Uterus (tissue), 3 donors: ENCODE measurements at regions not wholly inside any gene's neighbourhood (a gene's known extent, or its start where the extent isn't known, plus 50 kb on each side); places are given as distances from the start of the nearest gene placed in this dataset.

ENCODE experiments used
- DNase-seq, 2 donors: peaks; one replicate each; pipeline ENCODE4 v3.0.0-alpha.2; 2019 to 2020
- H3K27ac ChIP-seq, 2 donors: fragments of 200-600 bp; sonication (generic); 1 replicate in 1 of 2; 2 replicates in 1 of 2; pipeline ENCODE4 v1.5.1; 2016 to 2018
- H3K27me3 ChIP-seq, 2 donors: fragments of 200-600 bp; sonication (generic); one replicate each; pipeline ENCODE4 v1.5.1; 2018 to 2019; ENCODE audit warnings: control low read depth in 1 of 2
- H3K36me3 ChIP-seq, 2 donors: fragments of 200-600 bp; sonication (generic); one replicate each; pipeline ENCODE4 v1.5.1; 2019; ENCODE audit warnings: control low read depth in 1 of 2
- H3K4me1 ChIP-seq, 2 donors: fragments of 200-600 bp; sonication (generic); one replicate each; pipeline ENCODE4 v1.5.1; 2018 to 2019; ENCODE audit warnings: control low read depth in 1 of 2
- H3K4me3 ChIP-seq, 2 donors: fragments of 200-600 bp; sonication (generic); 1 replicate in 1 of 2; 2 replicates in 1 of 2; pipeline ENCODE4 v1.5.1; 2018 to 2019; ENCODE audit warnings: mild to moderate bottlenecking in 1 of 2
- H3K9me3 ChIP-seq, 2 donors: fragments of 200-600 bp; sonication (generic); one replicate each; pipeline ENCODE4 v1.5.1; 2019; ENCODE audit warnings: control low read depth in 1 of 2
- POLR2A ChIP-seq, 2 donors: fragments of 450-650 bp; IDR thresholded peaks; one replicate each; pipeline ENCODE4 v1.6.1; 2016; ENCODE audit warnings: antibody characterized with exemption in 2 of 2, mild to moderate bottlenecking in 1 of 2, moderate library complexity in 1 of 2
- intact Hi-C: fragments of 100-400 bp; cut with DNase I; formaldehyde crosslinking; loops from one replicate; pipeline ENCODE4 v1.15.1; 2023; ENCODE audit warnings: low total_unique reads
- TF ChIP-seq, protein P1 (sequence below), 4 experiments: fragments of 200-600 bp in 2 of 4; fragments of 450-650 bp in 2 of 4; sonication (generic) in 2 of 4; IDR thresholded peaks; one replicate each; pipeline ENCODE4 v1.5.1; 2016 to 2019; ENCODE audit warnings: antibody characterized with exemption in 4 of 4, mild to moderate bottlenecking in 2 of 4, moderate library complexity in 1 of 4
- donor health status: DM: yes; HTN: yes; CAD: no.

DNA sequence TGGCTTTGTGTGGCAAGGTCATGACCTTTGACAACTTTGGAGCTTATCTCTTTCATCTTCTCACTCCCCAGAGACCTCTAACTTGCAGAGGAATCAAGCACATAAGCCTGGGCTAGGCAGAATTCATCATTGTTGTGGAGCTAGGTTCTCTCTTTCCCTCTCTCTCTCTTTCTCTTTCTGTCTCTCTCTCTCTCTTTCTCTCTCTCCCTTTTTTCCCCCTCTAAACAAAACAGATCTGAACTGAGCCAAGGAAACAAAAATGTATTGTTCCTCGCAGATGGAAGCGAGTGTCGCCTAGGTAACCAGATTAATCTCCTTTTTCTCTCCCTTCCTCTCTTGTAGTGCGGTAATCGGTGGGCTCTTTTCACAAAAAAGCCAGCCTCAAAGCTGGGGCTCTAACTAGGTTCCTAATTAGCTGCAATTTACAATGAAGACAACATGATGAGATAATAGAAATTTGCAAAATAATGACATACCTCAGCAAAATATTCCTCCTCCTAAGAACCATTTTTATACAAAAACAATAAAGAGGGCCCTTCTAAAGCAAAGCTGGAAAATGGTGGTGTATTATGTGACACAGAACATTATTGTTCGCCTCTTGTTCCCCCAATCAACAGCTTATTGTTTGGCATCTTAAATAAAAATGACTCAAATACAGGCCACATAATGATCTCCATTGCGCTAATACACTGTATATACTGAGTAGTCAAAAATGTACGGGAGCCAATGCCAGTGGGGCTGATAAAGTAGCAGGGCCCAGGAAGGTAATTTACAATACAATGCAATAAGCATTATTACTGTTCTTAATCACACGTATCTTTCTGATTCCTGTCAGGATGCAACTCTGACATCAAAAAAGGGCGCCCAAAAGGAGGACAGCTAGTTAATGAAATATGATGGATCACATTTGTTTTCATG is 65.7 kb upstream of the SOX5 start:
- Histone ChIP-seq H3K27me3 (no peaks in the 10 kb centered on the region), H3K36me3 (no peaks in the 10 kb centered on the region), H3K27ac (no peak overlapping the region), H3K9me3 (no peaks in the 10 kb centered on the region), H3K4me3 (no peak overlapping the region), H3K4me1 (no peaks in the 10 kb centered on the region)
- no peak for DNase-seq
- intact Hi-C loops = no loop called here
- no peak for TF ChIP-seq POLR2A (IDR thresholded peaks at IDR 0.05)
- TF ChIP-seq, protein P1, sequence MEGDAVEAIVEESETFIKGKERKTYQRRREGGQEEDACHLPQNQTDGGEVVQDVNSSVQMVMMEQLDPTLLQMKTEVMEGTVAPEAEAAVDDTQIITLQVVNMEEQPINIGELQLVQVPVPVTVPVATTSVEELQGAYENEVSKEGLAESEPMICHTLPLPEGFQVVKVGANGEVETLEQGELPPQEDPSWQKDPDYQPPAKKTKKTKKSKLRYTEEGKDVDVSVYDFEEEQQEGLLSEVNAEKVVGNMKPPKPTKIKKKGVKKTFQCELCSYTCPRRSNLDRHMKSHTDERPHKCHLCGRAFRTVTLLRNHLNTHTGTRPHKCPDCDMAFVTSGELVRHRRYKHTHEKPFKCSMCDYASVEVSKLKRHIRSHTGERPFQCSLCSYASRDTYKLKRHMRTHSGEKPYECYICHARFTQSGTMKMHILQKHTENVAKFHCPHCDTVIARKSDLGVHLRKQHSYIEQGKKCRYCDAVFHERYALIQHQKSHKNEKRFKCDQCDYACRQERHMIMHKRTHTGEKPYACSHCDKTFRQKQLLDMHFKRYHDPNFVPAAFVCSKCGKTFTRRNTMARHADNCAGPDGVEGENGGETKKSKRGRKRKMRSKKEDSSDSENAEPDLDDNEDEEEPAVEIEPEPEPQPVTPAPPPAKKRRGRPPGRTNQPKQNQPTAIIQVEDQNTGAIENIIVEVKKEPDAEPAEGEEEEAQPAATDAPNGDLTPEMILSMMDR (IDR thresholded peaks at IDR 0.05) = no peak

DNA sequence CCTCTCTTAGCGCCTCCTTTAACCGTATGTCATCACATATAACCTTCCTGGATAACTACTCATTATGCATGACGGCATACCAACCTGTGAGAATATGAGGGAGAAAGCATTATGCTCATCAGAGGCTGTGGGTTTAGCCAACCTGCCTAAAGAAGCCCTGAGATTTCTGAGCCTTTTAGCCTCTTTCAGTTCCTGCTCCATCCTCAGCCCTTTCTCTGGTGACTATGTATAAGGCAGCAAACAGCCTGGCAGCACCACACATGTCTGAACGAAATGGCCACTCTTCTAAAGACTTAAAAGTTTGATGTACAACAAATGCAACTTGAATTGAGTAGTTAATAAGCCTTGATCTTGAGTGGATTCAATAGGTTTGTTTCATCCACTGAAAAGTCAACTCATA is 64.8 kb upstream of the SOX5 start:
- TF ChIP-seq, protein P1 (IDR thresholded peaks at IDR 0.05) = no peak
- TF ChIP-seq POLR2A (IDR thresholded peaks at IDR 0.05) = no peak
- intact Hi-C loops = no loop called here
- no peak overlapping the region for H3K27ac ChIP-seq
- no peak overlapping the region for H3K4me3 ChIP-seq
- H3K9me3 ChIP-seq = no peaks in the 10 kb centered on the region
- no peaks in the 10 kb centered on the region for H3K27me3 ChIP-seq
- no peak for DNase-seq
- H3K4me1 ChIP-seq = no peaks in the 10 kb centered on the region
- no peaks in the 10 kb centered on the region for H3K36me3 ChIP-seq

DNA sequence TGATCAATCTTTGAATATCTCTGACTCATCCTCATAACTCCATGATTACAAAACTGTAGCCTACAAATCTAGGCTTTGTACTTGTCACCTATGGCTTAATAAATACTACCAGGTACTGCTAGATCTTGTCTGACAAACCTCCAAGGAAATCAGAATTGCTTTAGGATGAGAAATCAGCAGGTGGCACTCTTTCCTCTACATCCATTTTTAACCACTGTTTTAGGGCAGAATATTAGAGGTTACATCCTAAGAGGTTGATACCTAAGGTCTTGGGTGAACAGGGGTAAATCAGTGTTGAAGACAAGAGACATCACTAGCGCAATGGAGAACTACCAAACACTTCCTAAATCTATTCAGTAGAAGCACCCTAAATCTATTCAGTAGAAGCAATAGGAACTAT is 63.1 kb upstream of the SOX5 start:
- Histone ChIP-seq H3K4me3 (no peak overlapping the region), H3K9me3 (no peaks in the 10 kb centered on the region), H3K27ac (no peak overlapping the region), H3K27me3 (no peaks in the 10 kb centered on the region), H3K4me1 (no peaks in the 10 kb centered on the region), H3K36me3 (no peaks in the 10 kb centered on the region)
- TF ChIP-seq POLR2A (IDR thresholded peaks at IDR 0.05) = no peak
- TF ChIP-seq, protein P1 (IDR thresholded peaks at IDR 0.05) = peak in 1 of 4 experiments; percentile 7
- no peak for DNase-seq
- intact Hi-C loops = no loop called here

DNA sequence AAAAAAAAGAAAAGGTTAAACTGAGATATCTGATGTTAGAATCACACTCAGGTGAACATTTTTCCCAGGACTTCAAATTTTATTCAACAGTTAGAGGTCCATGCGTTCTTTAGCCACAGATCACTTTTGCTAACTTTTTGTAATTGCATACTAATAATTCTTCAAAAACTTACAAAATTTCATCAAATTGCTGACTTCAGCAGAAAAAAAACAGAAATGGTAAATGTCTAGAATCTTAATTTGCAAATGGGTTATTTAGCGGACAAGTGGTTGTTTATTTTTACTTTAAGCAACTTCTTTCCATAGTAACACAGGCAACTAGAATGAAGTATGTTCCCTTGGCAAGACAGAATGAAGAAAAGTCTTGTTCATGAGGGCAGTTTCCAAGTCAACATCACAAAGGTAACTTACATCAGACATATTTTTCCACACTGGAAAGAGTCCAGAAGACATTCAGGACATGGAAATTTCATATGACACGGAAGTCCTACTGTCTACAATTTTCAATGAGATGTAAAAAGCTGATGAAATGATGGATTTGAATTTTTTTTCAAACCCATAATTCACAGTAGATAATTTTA is 62.5 kb upstream of the SOX5 start:
- DNase-seq = no peak
- no peak overlapping the region for H3K27ac ChIP-seq
- no peaks in the 10 kb centered on the region for H3K9me3 ChIP-seq
- H3K4me3 ChIP-seq = no peak overlapping the region
- TF ChIP-seq, protein P1 (IDR thresholded peaks at IDR 0.05) = no peak
- no peak for TF ChIP-seq POLR2A (IDR thresholded peaks at IDR 0.05)
- intact Hi-C loops = no loop called here
- no peaks in the 10 kb centered on the region for H3K36me3 ChIP-seq
- no peaks in the 10 kb centered on the region for H3K27me3 ChIP-seq
- H3K4me1 ChIP-seq = no peaks in the 10 kb centered on the region

DNA sequence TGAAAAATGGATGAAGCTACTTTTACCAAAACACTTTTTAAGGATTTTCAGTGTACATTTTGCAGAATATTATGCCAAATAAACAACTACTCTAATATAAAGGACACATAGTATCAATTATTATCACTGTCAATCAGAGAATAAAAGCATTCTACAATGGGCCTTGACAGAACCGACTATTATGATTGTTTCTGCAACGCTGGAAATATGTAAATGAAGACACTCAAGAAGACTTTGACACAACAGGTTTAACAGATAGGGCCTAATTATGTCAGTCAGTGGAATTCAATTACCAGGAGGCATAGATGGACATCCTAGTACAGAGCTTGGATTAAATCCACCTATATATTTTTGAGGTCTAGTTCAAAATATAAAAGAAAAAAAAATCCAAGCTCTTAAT is 58.7 kb upstream of the SOX5 start:
- no peak for DNase-seq
- intact Hi-C loops = no loop called here
- H3K27ac ChIP-seq = no peak overlapping the region
- no peaks in the 10 kb centered on the region for H3K36me3 ChIP-seq
- H3K9me3 ChIP-seq = no peaks in the 10 kb centered on the region
- H3K4me3 ChIP-seq = no peak overlapping the region
- no peaks in the 10 kb centered on the region for H3K4me1 ChIP-seq
- TF ChIP-seq POLR2A (IDR thresholded peaks at IDR 0.05) = no peak
- TF ChIP-seq, protein P1 (IDR thresholded peaks at IDR 0.05) = no peak
- H3K27me3 ChIP-seq = no peaks in the 10 kb centered on the region
